GM23338 (cell line): ENCODE measurements at regions not wholly inside any gene's neighbourhood (a gene's known extent, or its start where the extent isn't known, plus 50 kb on each side); places are given as distances from the start of the nearest gene placed in this dataset.

ENCODE experiments used
- ATAC-seq: fragments of 200-7000 bp; cut with Tn5 transposase; 3 replicates; pipeline ENCODE4 v1.9.1; 2020
- DNase-seq: peaks from one replicate; pipeline ENCODE4 v3.0.0-alpha.2; 2015; ENCODE audit warnings: low spot score
- H2AFZ ChIP-seq: fragments of 200-600 bp; sonication (generic); 2 replicates; pipeline ENCODE4 v1.8.0; 2016; ENCODE audit warnings: antibody characterized with exemption, mild to moderate bottlenecking, moderate library complexity
- H3F3A ChIP-seq: fragments of 200-600 bp; sonication (generic); replicated peaks from 2 replicates; pipeline ENCODE4 v1.8.0; 2017; ENCODE audit warnings: antibody characterized with exemption, mixed run types, low read depth
- H3K27ac ChIP-seq: fragments of 200-600 bp; sonication (generic); 2 replicates; pipeline ENCODE4 v1.6.1; 2016; ENCODE audit warnings: low read depth
- H3K27me3 ChIP-seq: fragments of 200-600 bp; sonication (generic); 2 replicates; pipeline ENCODE4 v1.8.0; 2016; ENCODE audit warnings: mild to moderate bottlenecking, mixed run types, moderate library complexity; ENCODE audit not compliant: insufficient read depth
- H3K36me3 ChIP-seq: fragments of 200-600 bp; sonication (generic); 2 replicates; pipeline ENCODE4 v1.8.0; 2016; ENCODE audit warnings: mild to moderate bottlenecking; ENCODE audit not compliant: insufficient read depth
- H3K4me1 ChIP-seq: fragments of 200-600 bp; sonication (generic); 2 replicates; pipeline ENCODE4 v1.8.0; 2016; ENCODE audit warnings: mild to moderate bottlenecking, moderate library complexity; ENCODE audit not compliant: insufficient read depth
- H3K4me2 ChIP-seq: fragments of 200-600 bp; sonication (generic); 2 replicates; pipeline ENCODE4 v1.7.1; 2017; ENCODE audit warnings: mixed run types
- H3K4me3 ChIP-seq: fragments of 200-600 bp; sonication (generic); 2 replicates; pipeline ENCODE4 v1.6.1; 2016; ENCODE audit warnings: mixed run types
- H3K79me2 ChIP-seq: fragments of 200-600 bp; sonication (generic); replicated peaks from 2 replicates; pipeline ENCODE4 v1.8.0; 2017; ENCODE audit warnings: mild to moderate bottlenecking; ENCODE audit not compliant: insufficient read depth
- H3K9me2 ChIP-seq: fragments of 200-600 bp; sonication (generic); 2 replicates; pipeline ENCODE4 v1.8.0; 2017; ENCODE audit not compliant: insufficient read depth
- H4K20me1 ChIP-seq: fragments of 200-600 bp; sonication (generic); replicated peaks from 2 replicates; pipeline ENCODE4 v1.8.0; 2017; ENCODE audit warnings: mild to moderate bottlenecking; ENCODE audit not compliant: insufficient read depth
- H3K27ac Mint-ChIP-seq: 2 replicates; pipeline ENCODE4 v1.8.0; 2020; ENCODE audit warnings: inconsistent platforms, mild to moderate bottlenecking, moderate library complexity, mixed read lengths
- H3K27me3 Mint-ChIP-seq: 3 replicates; pipeline ENCODE4 v1.8.0; 2022; ENCODE audit warnings: low read depth, mild to moderate bottlenecking, moderate library complexity, mixed read lengths, inconsistent platforms; ENCODE audit not compliant: insufficient read depth, poor library complexity
- H3K36me3 Mint-ChIP-seq: 3 replicates; pipeline ENCODE4 v1.8.0; 2021; ENCODE audit warnings: low read depth, mild to moderate bottlenecking, inconsistent platforms, moderate library complexity, mixed read lengths
- H3K4me1 Mint-ChIP-seq: 3 replicates; pipeline ENCODE4 v1.8.0; 2020; ENCODE audit warnings: mild to moderate bottlenecking, inconsistent platforms, mixed read lengths
- H3K4me3 Mint-ChIP-seq: 3 replicates; pipeline ENCODE4 v1.8.0; 2021; ENCODE audit warnings: moderate library complexity, mild to moderate bottlenecking, inconsistent platforms, mixed read lengths
- H3K9me3 Mint-ChIP-seq: 3 replicates; pipeline ENCODE4 v1.8.0; 2020; ENCODE audit warnings: moderate library complexity, mild to moderate bottlenecking, inconsistent platforms, mixed read lengths
- CREB1 ChIP-seq: fragments of 250-450 bp; sonication (Bioruptor Pico); IDR thresholded peaks from 2 replicates; pipeline ENCODE4 v1.5.0; 2020; ENCODE audit warnings: low read depth, mild to moderate bottlenecking, moderate library complexity
- ETS1 ChIP-seq: IDR thresholded peaks from 2 replicates; pipeline ENCODE4 v1.6.1; 2016; ENCODE audit warnings: antibody characterized with exemption
- EZH2 ChIP-seq: fragments of 200-600 bp; sonication (generic); IDR thresholded peaks from one replicate; pipeline ENCODE4 v1.8.0; 2017; ENCODE audit warnings: antibody characterized with exemption, mild to moderate bottlenecking, low read depth; ENCODE audit not compliant: unreplicated experiment
- EZH2phosphoT487 ChIP-seq: fragments of 200-600 bp; sonication (generic); IDR thresholded peaks from one replicate; pipeline ENCODE4 v1.8.1; 2018; ENCODE audit warnings: antibody characterized with exemption; ENCODE audit not compliant: unreplicated experiment
- JUNB ChIP-seq: IDR thresholded peaks from one replicate; pipeline ENCODE4 v1.6.1; 2016; ENCODE audit warnings: antibody characterized with exemption; ENCODE audit not compliant: unreplicated experiment
- NANOG ChIP-seq: IDR thresholded peaks from 2 replicates; pipeline ENCODE4 v1.6.1; 2016; ENCODE audit warnings: antibody characterized with exemption, borderline replicate concordance
- POLR2AphosphoS5 ChIP-seq: IDR thresholded peaks from 2 replicates; pipeline ENCODE4 v1.6.1; 2016; ENCODE audit warnings: antibody characterized with exemption, low read depth
- STAT1 ChIP-seq: IDR thresholded peaks from one replicate; pipeline ENCODE4 v1.6.1; 2016; ENCODE audit warnings: antibody characterized with exemption; ENCODE audit not compliant: unreplicated experiment
- ZNF114 ChIP-seq: fragments of 250-450 bp; sonication (Bioruptor Pico); IDR thresholded peaks from 2 replicates; pipeline ENCODE4 v1.5.0; 2020; ENCODE audit warnings: mild to moderate bottlenecking, moderate library complexity
- ZNF331 ChIP-seq: fragments of 250-450 bp; sonication (Bioruptor Pico); IDR thresholded peaks from 2 replicates; pipeline ENCODE4 v1.5.0; 2020; ENCODE audit warnings: low read depth, mild to moderate bottlenecking, moderate library complexity
- ZNF462 ChIP-seq: fragments of 250-450 bp; sonication (Bioruptor Pico); IDR thresholded peaks from 2 replicates; pipeline ENCODE4 v1.5.0; 2020; ENCODE audit warnings: mild to moderate bottlenecking, moderate library complexity
- TF ChIP-seq, protein P1 (sequence below): IDR thresholded peaks from one replicate; pipeline ENCODE4 v1.6.1; 2018; ENCODE audit warnings: antibody characterized with exemption; ENCODE audit not compliant: unreplicated experiment
- TF ChIP-seq, protein P2 (sequence below), 2 experiments: fragments of 200-600 bp in 1 of 2; sonication (generic) in 1 of 2; conservative IDR thresholded peaks; 2 replicates each; pipeline versions ENCODE4 v1.5.1 to v1.6.1; 2016 to 2017; ENCODE audit warnings: antibody characterized with exemption in 2 of 2, low read depth in 2 of 2, mild to moderate bottlenecking in 2 of 2, moderate library complexity in 1 of 2

GRCh38 chr4:141328560-141329173 is 108.0 kb downstream of the ZNF330 start:
- Histone ChIP-seq H3K4me3 (no peak overlapping the region), H4K20me1 (no peaks in the 10 kb centered on the region), H3F3A (no peaks in the 10 kb centered on the region), H2AFZ (no peak overlapping the region), H3K4me2 (no peak overlapping the region), H3K4me1 (no peaks in the 10 kb centered on the region), H3K27ac (no peak overlapping the region), H3K79me2 (no peaks in the 10 kb centered on the region), H3K36me3 (no peaks in the 10 kb centered on the region), H3K27me3 (peaks cover 11% of the 10 kb centered on the region; the same call in 1 of the 2 replicates), H3K9me2 (no peaks in the 10 kb centered on the region)
- H3K27ac Mint-ChIP-seq: no peak overlapping the region
- peaks cover 4% of the 10 kb centered on the region for H3K27me3 Mint-ChIP-seq
- H3K36me3 Mint-ChIP-seq: no peaks in the 10 kb centered on the region
- ATAC-seq: no peak
- TF ChIP-seq ETS1: no peak
- no peak for TF ChIP-seq EZH2phosphoT487
- TF ChIP-seq, protein P1, sequence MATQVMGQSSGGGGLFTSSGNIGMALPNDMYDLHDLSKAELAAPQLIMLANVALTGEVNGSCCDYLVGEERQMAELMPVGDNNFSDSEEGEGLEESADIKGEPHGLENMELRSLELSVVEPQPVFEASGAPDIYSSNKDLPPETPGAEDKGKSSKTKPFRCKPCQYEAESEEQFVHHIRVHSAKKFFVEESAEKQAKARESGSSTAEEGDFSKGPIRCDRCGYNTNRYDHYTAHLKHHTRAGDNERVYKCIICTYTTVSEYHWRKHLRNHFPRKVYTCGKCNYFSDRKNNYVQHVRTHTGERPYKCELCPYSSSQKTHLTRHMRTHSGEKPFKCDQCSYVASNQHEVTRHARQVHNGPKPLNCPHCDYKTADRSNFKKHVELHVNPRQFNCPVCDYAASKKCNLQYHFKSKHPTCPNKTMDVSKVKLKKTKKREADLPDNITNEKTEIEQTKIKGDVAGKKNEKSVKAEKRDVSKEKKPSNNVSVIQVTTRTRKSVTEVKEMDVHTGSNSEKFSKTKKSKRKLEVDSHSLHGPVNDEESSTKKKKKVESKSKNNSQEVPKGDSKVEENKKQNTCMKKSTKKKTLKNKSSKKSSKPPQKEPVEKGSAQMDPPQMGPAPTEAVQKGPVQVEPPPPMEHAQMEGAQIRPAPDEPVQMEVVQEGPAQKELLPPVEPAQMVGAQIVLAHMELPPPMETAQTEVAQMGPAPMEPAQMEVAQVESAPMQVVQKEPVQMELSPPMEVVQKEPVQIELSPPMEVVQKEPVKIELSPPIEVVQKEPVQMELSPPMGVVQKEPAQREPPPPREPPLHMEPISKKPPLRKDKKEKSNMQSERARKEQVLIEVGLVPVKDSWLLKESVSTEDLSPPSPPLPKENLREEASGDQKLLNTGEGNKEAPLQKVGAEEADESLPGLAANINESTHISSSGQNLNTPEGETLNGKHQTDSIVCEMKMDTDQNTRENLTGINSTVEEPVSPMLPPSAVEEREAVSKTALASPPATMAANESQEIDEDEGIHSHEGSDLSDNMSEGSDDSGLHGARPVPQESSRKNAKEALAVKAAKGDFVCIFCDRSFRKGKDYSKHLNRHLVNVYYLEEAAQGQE: no peak
- TF ChIP-seq EZH2: no peak
- TF ChIP-seq, protein P2, sequence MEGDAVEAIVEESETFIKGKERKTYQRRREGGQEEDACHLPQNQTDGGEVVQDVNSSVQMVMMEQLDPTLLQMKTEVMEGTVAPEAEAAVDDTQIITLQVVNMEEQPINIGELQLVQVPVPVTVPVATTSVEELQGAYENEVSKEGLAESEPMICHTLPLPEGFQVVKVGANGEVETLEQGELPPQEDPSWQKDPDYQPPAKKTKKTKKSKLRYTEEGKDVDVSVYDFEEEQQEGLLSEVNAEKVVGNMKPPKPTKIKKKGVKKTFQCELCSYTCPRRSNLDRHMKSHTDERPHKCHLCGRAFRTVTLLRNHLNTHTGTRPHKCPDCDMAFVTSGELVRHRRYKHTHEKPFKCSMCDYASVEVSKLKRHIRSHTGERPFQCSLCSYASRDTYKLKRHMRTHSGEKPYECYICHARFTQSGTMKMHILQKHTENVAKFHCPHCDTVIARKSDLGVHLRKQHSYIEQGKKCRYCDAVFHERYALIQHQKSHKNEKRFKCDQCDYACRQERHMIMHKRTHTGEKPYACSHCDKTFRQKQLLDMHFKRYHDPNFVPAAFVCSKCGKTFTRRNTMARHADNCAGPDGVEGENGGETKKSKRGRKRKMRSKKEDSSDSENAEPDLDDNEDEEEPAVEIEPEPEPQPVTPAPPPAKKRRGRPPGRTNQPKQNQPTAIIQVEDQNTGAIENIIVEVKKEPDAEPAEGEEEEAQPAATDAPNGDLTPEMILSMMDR (conservative IDR thresholded peaks at IDR 0.05; ENCODE audit: low read depth in 2 of 2): no peak
- no peak for TF ChIP-seq ZNF114
- no peak for TF ChIP-seq STAT1
- no peak for TF ChIP-seq ZNF331 (CRISPR knock-in tag)
- TF ChIP-seq JUNB: no peak
- no peak for TF ChIP-seq CREB1 (CRISPR knock-in tag)
- TF ChIP-seq POLR2AphosphoS5: no peak
- TF ChIP-seq ZNF462 (CRISPR knock-in tag): no peak
- TF ChIP-seq NANOG: no peak
- H3K9me3 Mint-ChIP-seq: no peaks in the 10 kb centered on the region; the same call in 2 of the 3 replicates
- no peak overlapping the region for H3K4me3 Mint-ChIP-seq
- no peak for DNase-seq
- no peaks in the 10 kb centered on the region for H3K4me1 Mint-ChIP-seq
